SKM-1 (cell line): ENCODE measurements at regions not wholly inside any gene's neighbourhood (a gene's known extent, or its start where the extent isn't known, plus 50 kb on each side); places are given as distances from the start of the nearest gene placed in this dataset.
"Not testable (repeated sequence)": the region's sequence is repeated elsewhere in the genome, so short reads cannot be mapped to it uniquely, and the experiment has no call there.

Experiments
- DNase-seq: peaks from one replicate; lab custom pipeline; 2025; ENCODE audit not compliant: unreplicated experiment; lab: John Stamatoyannopoulos, UW

DNA sequence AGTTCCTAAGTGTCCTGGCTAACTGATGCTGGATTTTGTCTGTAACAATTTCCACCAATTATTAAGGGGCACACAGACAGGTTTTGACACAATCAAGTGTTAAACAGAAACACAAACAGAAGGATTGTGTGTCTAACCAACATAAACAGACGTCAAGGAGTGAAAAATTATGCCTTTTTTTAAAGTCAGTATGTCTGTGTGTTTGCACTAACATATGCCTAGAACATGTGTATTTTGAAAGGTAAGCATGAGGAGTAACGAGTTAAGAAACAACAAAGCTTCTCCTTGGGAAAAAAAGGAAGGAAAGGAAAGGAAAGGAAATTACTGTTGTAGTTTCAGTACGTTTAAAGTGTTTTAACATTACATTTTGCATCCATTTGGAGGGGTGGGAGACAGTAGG lies 466.3 kb upstream of the ID4 start:
- no peak for DNase-seq

DNA sequence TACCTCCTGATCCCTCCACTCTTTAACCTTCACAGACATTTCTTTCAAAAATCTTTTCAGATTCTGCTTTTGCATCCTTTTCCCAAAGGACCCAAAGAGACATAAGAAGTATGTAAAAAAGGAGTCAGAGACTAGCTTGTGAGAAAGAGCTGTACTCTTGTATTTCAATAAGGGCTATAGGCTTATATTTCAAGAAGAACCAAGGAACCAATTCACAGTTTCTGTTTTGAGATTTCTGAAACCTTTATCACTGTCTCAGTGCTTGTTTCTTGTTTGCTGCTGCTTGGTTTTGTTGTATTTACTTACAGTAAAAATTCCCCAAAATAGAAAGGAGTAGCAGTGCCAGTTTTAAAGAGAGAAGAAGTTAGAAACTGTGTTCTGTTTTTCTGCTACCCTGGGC lies 461.6 kb upstream of the ID4 start:
- DNase-seq, result no peak

DNA sequence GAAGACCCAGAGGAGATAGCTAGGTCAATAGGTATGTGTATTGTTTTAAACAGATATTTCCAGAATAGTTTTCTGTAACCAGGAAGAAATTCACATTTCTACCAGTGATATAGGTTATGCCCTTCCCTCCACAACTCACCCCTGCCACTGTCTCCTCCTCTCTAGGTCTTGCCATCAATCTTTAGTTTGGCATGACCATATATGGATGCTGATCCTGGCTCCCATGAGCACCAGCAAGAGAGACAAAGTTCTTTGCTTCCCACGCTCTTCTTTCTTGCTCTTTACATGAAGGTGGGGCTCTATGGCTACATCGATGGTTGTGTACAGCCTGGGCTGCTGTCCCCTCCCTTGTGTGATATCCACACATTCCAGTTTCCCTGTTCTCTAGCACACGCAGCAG lies 459.4 kb upstream of the ID4 start:
- no peak for DNase-seq

DNA sequence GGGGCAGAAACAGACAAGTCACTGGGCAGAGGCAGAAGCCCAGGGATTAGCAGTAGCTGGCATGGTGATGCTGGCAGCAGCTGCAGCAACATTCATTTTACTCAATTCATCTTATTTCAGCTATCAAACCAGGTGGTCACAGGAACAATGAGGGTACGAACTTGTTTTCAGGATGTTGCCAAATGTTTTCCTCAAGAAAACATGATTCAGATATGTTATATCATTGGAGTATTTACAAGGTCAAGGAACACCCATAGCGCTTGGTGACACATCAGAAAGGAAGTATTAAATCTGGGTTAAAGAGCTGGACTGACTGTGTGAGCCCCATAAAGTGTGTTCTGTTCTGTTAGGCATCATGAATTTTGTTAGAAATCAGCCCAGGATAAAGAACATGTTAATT lies 456.9 kb upstream of the ID4 start:
- DNase-seq, result no peak

DNA sequence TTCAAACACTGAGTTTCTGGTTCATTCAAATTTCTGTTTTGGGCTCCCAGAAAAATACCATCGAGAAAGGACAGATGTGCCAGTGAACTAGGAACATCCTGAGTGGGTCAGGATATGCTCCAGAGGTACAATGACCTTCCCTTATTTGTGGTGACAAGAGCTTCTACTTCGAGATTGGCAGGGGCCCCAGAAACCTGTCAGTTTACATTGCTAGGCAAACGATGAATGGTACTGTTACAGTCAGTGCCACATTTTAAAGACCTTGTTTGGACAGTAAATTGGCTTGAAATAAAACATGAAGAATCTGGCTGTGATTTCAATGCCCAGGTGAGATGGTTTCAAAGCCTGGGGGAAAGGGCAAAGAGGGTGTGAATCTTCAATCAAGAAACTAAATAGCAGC lies 454.5 kb upstream of the ID4 start:
- DNase-seq, result no peak

DNA sequence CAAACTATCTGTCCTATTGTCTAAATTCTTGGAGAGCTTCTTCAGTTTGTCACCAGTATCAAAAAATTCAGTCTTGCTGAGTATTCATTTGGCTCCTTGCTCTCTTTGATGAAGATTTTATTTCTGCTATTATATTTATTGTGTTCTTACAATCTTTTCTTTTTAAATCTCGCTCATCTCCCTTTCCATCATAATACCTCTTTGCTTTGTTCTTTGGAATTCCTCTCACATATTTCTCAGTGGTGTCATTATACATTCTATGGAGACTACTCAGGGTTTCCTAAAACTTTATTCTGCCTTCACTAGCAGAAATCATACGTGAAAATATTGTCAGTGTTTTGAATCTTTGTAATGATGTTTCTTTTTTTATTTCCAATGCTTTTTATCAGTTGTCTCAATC lies 445.2 kb upstream of the ID4 start:
- no peak for DNase-seq

DNA sequence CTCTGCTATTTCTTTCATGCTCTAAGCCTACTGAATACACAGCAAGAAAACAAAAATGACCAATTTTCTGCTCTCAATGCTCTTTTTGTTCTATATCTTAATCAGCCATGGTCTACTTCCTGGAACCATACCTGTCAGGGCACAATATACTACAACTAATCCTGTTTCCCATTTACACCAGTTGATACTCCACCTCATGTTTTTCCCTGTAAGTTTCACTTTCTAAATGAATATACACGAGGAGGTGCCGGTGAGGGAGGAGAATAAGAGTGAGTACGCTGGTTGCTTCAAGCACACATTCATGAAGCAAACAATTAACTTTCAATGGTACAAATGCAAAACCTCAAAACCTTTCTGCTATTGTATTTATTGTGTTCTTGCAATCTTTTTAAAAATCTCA lies 443.1 kb upstream of the ID4 start:
- DNase-seq, result no peak

DNA sequence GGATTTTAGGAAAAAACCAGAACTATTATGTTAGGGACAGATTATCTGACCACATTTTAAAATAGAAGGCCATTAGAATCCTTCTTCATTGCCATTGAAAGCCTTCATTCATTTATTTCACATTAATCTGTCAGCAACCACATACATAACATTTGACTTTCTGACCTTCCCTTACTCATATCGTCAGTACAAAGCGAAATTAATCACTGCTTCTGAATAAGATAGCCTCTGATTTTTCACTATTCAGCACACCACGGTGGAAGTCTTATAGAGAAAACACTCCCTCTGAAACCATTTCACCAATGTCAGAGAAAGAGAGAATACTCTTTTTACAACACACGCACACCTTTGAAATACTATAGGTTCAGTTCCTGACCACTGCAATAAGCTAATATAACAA lies 442.5 kb upstream of the ID4 start:
- no peak for DNase-seq

DNA sequence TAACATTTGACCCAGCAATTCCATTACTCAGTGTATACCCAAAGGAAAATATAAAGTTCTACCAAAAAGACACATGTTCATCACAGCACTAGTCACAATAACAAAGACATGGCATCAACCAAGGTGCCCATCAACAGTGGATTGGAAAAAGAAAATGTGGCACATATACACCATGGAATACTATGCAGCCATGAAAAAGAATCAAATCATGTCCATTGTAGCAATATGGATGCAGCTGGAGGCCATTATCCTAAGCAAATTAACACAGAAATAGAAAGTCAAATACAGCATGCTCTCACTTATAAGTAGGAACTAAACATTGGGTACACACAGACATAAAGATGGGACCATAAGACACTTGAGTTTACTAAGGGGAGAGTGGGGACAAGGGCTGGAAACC lies 441.9 kb upstream of the ID4 start:
- DNase-seq, result no peak

DNA sequence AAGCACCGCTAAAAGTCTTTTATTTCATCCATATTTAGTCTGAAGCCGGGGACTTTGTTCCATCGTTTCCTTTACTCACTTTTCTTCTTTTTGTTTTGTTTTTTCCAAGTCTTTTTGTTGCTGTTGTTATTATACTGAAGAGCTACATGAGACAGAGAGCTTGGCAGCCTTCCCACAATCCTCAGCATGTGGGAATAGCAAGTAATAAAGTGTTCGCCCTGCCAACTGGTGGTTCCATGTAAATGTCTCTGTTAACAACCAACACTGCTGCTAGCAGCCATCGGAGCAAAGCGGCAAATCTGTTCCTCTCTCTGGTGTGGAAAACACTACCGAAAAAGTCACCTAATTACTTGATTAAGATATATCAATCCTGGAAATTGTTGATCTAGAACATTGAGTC lies 437.8 kb upstream of the ID4 start:
- no peak for DNase-seq

DNA sequence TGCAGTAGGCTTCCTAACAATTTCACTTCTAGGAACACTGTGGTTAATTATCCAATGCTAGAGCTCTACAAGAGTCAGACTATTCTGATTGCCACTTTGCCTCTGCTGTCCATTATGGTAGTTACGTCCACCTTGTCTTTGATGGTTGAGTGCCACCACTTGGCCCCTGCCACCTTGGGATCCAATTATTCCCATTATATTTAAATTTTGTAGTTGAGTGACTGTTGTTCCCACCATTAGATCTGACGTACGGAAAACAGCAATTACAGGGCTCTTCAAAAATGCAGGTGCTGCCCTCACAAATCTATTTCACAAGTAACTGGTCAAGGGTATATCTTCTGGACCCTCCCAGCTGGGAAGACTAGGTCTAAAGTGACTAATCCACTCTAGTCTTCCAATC lies 432.3 kb upstream of the ID4 start:
- not testable (repeated sequence) for DNase-seq

DNA sequence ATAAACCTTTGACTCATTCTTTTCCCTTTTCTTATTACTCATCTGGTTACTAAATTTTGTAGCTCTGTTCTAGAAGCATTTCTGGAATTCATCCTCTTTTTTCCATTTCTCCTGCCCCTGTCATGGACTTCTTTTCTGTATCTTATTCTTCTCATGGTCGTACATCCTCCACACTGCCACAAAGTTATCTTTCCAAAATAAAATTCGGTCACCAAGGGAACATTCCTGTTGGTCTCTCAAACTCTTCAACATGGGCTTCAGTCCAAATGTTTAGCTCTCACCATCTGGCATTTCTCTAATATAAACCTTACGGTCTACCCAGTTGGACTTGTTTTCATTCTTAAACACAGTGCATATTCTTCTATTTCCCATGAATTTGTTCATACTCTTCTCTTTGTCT lies 428.8 kb upstream of the ID4 start:
- no peak for DNase-seq

DNA sequence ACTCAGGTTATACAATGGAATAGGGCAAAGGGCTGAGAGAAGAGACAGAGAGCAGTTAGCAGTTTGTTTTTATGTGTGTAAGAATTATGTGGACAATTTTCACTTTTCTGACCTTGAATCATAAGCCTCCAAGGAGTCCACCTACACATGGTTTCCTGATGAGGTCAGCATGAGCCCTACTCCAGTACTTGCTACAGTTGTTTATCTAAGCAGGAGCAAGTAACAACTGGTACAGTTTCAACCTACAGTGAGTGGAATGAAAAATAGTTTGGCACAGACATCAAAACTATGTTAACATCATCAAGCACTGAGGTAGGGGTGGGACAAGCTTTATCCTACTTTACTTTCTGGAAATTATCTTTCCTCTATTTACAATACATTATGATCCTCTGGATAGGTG lies 426.7 kb upstream of the ID4 start:
- no peak for DNase-seq

DNA sequence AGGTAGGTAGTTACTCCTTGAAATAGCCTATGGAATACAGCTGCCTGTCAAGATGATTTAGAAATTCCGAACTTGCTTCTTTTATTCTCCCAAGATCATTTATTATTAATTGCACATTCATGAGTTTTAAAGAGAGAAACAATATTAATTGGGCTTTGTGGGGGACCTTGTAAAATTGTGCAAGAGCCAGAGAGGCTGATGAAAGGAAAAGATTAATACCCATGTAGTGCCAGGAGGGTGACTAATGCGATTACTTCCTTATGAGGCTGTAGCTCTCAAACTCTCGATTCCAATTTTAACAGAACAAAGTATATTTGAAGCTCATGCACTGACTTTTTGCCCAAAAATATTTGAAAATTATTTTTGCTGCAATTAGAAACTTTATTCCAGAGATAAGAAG lies 423.8 kb upstream of the ID4 start:
- no peak for DNase-seq

DNA sequence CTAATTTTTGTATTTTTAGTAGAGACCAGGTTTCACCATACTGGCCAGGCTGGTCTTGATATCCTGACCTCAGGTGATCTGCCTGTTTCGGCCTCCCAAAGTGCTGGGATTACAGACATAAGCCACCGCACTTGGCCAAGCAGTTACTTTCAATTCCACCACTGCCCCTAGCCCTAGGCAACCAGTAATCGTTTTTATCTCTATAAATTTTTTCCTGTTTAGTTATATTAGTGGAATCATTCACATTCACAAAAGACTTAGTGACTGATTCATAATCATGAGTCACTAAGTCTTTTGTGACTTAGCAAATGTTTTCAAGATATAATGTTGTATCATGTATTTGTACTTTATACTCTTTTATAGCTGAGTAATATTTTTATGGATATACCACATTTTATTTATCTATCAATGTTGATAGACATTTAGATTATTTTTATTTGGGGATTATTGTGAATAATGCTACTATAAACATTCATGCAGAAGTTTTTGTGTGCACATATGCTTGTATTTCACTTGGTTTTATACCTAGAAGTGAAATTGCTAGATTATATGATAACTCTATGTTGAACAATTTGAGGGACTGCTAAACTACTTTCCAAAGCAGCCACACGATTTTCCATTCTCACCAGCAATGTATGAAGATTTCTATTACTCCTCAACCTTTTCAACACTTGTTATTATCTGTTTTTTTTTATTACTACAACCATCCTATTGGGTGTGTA lies 421.4 kb upstream of the ID4 start:
- DNase-seq, result no peak

DNA sequence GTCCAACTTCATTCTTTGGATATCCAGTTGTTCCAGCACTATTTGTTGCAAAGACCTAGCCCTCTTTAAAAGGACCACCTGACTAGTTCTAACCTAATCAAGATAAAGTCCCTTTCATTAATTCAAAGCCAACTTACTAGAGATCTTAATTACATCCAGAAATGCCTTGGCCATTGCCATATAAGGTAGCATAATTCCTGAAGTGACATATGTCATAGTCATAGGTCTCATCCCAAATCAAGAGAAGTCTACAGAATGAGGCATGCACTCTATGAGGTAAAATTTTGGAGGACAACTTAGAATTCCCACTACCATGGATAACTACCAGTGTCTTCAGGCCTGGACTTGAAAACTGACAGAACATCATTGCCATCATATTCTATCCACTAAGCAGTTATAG lies 420.4 kb upstream of the ID4 start:
- DNase-seq, result no peak

DNA sequence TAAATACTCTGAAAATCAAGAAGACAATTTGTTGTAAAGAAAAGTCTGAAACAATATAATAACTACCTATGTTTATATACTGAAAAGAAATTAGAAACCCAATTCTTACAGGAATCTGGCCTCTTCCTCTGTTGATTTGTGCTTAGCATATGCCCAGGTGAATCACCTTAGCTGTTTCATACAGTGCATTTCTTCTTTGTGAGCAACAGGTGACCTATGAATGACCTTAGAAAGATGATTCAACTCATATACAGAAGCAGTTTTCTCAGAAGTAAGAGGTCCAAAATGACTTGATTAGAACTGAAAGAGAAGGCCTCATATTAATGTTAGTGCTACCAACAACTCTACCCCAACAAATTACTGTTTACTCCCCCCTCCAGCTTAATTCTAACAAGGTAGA lies 419.5 kb upstream of the ID4 start:
- no peak for DNase-seq

DNA sequence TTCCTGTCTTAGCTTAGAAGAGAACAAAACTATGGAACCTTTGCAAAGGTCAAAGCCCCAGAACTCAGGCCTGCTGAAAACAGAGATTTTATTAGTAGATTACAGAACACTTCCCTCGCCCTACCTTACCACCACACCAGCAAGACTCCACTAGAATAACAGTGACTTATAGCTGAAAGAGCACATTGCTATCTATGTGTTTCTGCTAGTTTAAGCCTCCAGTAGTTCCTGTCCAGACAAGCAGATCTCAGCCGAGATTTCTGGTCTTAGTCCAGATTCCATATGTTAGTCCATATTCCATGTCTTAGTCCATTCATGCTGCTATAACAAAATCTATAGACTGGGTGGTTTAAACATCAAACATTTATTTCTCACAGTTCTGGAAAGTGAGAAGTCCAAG lies 412.3 kb upstream of the ID4 start:
- no peak for DNase-seq

DNA sequence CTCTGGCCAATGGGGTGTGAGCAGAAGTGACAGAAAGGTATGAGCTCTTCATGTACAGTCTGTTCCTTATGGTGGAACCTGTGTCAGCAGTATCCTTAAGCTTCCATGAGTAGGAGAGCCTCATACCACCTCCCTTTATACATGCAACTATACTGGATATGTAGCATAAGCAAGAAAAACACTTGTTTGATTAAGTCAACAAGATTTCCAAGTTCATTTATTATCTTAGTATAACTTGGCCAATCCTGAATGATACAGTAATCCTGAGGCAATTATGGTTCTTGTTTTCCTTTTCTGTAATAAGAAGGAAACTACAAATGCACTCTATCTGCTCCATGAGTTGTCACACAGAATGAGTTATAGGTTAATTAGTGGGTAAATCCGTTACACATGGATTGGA lies 409.6 kb upstream of the ID4 start:
- no peak for DNase-seq

DNA sequence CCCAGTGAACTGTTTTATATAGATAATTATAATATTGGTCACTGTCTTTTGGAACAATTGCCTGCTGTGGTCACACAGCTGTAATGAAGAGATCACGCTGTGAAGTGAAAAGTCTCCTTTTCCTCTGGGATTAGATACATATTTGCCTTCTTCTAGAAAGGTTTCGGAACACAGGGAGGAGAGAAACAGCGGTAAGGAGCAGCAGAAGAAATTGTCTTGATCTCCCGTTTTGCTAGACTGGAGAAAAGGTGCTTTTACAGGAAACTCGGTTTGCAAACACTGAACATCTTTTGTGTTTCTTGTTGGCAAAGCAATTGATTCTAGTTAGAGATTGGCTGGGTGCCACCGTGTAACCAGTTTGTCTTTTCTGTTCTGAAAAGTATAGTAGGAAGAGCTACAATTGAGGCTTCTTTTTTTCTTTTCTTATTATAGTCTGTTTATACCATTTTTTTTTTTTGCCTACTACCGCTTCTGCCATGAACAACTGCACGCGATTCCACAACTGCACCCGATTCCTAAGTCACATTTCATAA lies 404.1 kb upstream of the ID4 start:
- no peak for DNase-seq

DNA sequence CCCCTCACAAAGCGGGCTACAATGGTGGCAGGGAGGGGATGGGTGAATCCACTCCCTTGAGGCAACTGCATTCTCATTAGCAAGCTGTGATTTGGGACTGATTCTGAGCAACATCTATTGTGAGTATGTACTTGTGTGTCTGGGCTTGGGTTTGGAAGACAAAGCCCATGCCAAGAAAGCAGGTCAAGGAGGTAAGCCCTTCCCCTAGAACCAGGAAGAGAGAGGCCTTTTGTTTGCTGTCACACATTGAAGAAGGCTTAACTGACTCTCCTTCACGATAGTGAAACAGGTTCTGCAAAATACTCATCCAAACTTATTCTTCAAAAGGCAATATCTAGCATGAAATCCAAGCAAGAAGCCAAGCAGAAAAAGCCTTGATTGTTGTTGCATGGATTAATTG lies 403.1 kb upstream of the ID4 start:
- DNase-seq, result no peak

DNA sequence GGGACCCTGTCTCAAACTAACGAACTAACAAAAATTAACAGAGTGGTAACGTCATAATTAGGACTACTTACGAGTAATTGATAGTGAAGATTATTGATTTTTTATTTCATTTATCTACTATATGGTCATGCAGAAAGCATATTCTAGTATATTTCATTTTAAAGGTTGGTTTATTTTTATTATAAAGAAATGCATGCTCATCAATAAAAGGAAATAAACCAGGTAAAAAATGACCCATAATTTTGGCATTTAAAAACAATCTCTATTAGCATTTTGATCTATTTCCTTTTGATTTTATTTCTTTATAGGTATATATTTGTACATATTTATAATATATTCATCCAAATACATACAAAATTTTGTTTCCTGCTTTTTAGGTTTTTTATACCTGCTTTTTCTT lies 401.4 kb upstream of the ID4 start:
- DNase-seq, result no peak

DNA sequence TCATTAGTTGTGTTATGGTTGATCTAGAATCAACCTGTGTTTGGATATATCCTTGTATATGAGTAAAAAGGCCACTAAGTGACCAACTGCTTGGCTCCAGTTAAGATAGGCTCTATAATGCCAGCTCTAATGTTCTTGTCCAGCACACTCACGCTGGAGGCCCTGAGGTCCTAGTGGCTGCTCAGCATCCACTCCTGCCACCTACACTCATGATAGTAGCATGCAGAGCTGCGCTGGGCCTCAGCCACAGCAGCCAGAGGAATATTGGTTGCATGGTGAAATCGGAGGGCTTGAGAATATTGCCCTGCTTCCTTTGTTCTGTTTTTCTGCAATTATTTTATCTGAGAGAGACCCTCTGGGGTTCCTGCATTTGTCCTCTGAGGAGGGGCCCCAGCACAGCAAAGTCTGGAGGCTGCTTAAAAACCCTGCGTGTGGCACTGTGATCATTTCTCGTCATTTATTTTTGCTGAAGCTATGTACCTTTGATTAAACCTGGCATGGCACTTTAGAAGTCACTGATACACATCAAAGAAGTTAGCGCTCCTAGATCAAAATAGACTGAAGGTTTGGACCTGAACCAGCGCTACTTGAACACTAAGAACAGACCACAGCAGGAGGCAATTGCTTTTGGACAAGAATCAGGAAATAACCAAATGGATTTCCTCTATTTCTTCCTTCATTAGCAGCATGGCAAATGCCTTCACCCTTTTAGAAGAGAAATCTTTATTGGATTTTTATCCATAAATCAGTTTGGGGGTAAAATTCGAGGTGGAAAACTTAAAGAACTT lies 398.4 kb upstream of the ID4 start:
- no peak for DNase-seq
